Progenitor cell of endocrine pancreas (in vitro differentiated cells): ENCODE measurements at regions not wholly inside any gene's neighbourhood (a gene's known extent, or its start where the extent isn't known, plus 50 kb on each side); places are given as distances from the start of the nearest gene placed in this dataset.

Experiments
- DNase-seq: peaks from one replicate; pipeline ENCODE4 v3.0.0; 2021; ENCODE audit warnings: low spot score; ENCODE audit not compliant: unreplicated experiment
- H3K27ac Mint-ChIP-seq: 2 replicates; pipeline ENCODE4 v1.8.0; 2021; ENCODE audit warnings: mild to moderate bottlenecking, moderate library complexity, mixed read lengths
- H3K27me3 Mint-ChIP-seq: 2 replicates; pipeline ENCODE4 v1.8.0; 2021; ENCODE audit warnings: mixed read lengths
- H3K36me3 Mint-ChIP-seq: 2 replicates; pipeline ENCODE4 v1.8.0; 2022; ENCODE audit warnings: mixed read lengths; ENCODE audit not compliant: insufficient read depth
- H3K4me1 Mint-ChIP-seq: 2 replicates; pipeline ENCODE4 v1.8.0; 2021; ENCODE audit warnings: low read depth, mixed read lengths
- H3K4me3 Mint-ChIP-seq: 2 replicates; pipeline ENCODE4 v1.8.0; 2021; ENCODE audit warnings: low read depth, mild to moderate bottlenecking, moderate library complexity, mixed read lengths
- H3K9me3 Mint-ChIP-seq: 2 replicates; pipeline ENCODE4 v1.8.0; 2021; ENCODE audit warnings: low read depth, mixed read lengths
- TF ChIP-seq, protein P1 (sequence below): fragments of 200-600 bp; sonication (generic); IDR thresholded peaks from one replicate; pipeline ENCODE4 v1.5.0; 2021; ENCODE audit warnings: antibody characterized with exemption, mild to moderate bottlenecking; ENCODE audit not compliant: unreplicated experiment

GRCh38 chr7:155371884-155372781 lies 74.5 kb downstream of the INSIG1 start:
- H3K36me3 Mint-ChIP-seq = peaks cover 1% of the 10 kb centered on the region
- peaks cover 4% of the 10 kb centered on the region for H3K4me1 Mint-ChIP-seq
- peaks cover 81% of the 10 kb centered on the region for H3K27me3 Mint-ChIP-seq
- TF ChIP-seq, protein P1, sequence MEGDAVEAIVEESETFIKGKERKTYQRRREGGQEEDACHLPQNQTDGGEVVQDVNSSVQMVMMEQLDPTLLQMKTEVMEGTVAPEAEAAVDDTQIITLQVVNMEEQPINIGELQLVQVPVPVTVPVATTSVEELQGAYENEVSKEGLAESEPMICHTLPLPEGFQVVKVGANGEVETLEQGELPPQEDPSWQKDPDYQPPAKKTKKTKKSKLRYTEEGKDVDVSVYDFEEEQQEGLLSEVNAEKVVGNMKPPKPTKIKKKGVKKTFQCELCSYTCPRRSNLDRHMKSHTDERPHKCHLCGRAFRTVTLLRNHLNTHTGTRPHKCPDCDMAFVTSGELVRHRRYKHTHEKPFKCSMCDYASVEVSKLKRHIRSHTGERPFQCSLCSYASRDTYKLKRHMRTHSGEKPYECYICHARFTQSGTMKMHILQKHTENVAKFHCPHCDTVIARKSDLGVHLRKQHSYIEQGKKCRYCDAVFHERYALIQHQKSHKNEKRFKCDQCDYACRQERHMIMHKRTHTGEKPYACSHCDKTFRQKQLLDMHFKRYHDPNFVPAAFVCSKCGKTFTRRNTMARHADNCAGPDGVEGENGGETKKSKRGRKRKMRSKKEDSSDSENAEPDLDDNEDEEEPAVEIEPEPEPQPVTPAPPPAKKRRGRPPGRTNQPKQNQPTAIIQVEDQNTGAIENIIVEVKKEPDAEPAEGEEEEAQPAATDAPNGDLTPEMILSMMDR = peak; percentile 41
- H3K9me3 Mint-ChIP-seq = no peaks in the 10 kb centered on the region
- no peak for DNase-seq
- no peak overlapping the region for H3K4me3 Mint-ChIP-seq
- no peak overlapping the region for H3K27ac Mint-ChIP-seq

DNA sequence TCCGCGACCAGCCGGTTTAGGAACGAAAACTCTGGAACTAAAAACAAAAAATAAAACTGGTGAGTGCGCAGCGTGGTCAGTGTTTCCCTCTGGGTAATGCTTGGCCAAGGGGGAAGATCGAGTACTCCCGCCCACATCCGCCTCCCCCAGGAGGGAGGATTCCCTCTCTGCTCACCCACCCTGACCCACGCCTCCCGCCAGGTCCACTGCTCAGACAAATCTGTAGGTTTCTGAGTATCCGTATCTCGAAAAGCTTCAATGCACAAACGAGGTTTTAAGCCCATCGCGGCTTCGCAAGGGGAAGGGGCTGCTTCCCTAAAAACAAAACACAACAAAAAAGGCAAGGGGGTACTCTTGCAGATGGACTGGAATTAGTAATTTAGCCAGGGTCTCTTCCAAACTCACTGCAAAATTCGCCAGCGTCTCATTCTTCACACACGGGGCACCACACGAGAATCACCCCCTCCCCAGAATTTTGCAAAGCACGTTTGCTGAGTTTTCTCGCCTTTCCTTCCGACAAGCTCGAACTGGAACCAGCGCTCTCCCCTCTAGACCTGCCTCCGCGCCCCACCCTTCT lies 75.2 kb downstream of the INSIG1 start:
- TF ChIP-seq, protein P1 = no peak
- no peak for DNase-seq
- no peak overlapping the region for H3K4me3 Mint-ChIP-seq
- peaks cover 88% of the 10 kb centered on the region for H3K27me3 Mint-ChIP-seq
- H3K4me1 Mint-ChIP-seq = peaks cover 4% of the 10 kb centered on the region
- no peaks in the 10 kb centered on the region for H3K9me3 Mint-ChIP-seq
- no peak overlapping the region for H3K27ac Mint-ChIP-seq
- H3K36me3 Mint-ChIP-seq = peaks cover 1% of the 10 kb centered on the region

DNA sequence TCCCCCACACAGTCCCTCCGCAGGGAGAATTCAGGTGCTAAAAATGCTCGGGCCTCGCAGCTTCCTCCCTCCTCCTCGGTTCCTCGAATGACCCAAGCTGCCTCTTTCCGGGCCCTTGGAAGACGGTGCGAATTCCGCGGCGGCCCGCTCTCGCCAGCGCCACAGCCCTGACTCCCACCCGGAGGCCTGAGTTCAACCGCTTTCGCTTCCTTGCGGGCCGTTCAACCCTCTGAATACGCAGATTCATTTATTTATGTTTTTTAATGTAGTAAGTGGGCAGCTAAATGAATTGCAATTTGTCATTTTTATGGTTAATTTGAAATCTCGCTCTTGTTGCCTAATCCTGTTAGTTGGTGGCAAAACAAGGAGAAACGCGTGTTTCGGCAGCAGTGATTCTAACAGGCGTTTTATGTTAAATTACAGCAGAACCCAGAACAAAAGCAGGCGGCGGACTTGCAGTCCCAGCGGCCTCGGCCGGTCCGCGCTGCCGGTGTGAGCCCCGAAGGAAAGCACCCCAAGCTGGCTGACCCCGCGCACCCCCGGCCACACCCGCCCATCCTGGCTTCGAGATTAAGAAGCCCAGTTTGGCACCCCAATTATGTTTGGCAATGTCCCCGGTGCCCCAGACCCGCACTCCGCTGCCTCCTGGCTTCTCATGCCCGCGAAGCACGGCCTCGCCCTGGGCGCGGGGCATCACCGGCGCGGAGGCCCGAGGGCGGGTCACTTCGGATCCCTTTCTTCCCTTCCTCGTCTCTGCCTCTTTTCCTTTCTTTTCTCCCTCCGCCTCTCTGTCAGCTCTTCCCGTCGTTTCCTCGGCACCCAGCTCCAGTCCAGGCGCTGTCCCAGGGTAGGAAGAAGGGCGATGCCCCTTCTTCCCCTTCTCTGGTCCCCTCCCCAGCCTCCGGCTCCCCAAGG lies 75.9 kb downstream of the INSIG1 start:
- no peaks in the 10 kb centered on the region for H3K9me3 Mint-ChIP-seq
- no peak for DNase-seq
- TF ChIP-seq, protein P1 = no peak
- H3K36me3 Mint-ChIP-seq = peaks cover 1% of the 10 kb centered on the region
- no peak overlapping the region for H3K27ac Mint-ChIP-seq
- peaks cover 4% of the 10 kb centered on the region for H3K4me1 Mint-ChIP-seq
- H3K4me3 Mint-ChIP-seq = no peak overlapping the region
- peaks cover 91% of the 10 kb centered on the region for H3K27me3 Mint-ChIP-seq

DNA sequence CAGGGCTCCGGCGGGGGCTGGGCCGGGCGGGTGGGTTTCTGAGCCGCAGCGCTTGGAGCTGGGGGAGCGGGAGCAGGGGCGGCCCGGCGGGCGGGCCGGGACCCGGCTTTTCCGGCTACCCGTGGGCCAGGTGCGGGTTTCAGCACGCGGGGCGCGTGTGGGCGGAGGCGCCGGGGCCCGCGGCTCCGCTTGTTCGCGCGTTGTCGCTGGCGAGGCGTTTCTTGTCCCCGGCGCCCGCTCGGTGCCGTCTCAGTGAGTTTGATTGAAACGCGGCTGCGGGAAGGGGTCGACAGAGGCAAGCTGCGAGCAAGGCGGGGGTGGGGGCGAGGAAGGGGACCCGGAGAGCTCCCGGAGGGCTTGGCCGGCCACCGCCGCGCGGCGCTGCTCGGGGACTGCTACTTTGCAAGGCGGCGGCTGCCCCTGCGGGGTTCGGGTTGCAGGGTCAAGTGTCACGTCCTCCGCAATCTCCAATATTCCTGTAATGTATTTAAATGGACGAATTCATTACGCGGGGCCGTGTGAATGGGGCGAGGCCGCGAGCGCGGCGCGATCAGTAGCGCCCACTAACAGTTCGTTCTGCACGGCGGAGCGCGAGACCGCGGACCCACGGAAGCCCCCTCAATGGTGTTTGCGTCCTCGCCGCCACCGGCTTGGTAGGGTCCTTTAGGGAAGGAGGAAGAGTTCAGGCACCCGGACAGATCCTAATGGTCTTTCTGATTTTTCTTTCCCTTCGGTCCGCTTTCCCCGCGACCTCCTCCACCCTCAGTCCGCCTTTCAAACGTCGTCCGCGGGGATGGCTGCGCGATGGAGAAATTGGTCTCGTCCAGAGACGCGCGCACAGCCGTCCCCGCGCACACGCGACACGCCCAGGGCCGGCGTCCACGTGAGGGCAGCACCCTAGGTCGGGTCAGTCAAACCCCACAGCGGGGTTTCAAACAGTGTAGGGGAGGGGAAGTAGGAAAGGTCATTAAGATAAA lies 76.9 kb downstream of the INSIG1 start:
- H3K36me3 Mint-ChIP-seq = no peaks in the 10 kb centered on the region
- TF ChIP-seq, protein P1 = no peak
- peaks cover 91% of the 10 kb centered on the region for H3K27me3 Mint-ChIP-seq
- H3K27ac Mint-ChIP-seq = no peak overlapping the region
- H3K9me3 Mint-ChIP-seq = no peaks in the 10 kb centered on the region
- no peak overlapping the region for H3K4me3 Mint-ChIP-seq
- peaks cover 4% of the 10 kb centered on the region for H3K4me1 Mint-ChIP-seq
- no peak for DNase-seq
